ENCODE measurements at regions not wholly inside any gene's neighbourhood (a gene's known extent, or its start where the extent isn't known, plus 50 kb on each side); places are given as distances from the start of the nearest gene placed in this dataset.

- TF ChIP-seq CTCF (IDR thresholded peaks at IDR 0.05; ENCODE audit: low read depth, low read length, missing control alignments): no peak
- no peak overlapping the region for H3K4me3 ChIP-seq (ENCODE audit: low read depth, low read length)
- no peak for DNase-seq (ENCODE audit: low read depth)
Observed at GRCh38 chr13:34671137-34671536, 270.9 kb upstream of the NBEA start.

GRCh38 chr13:34672631-34673030, 269.4 kb upstream of the NBEA start:
- no peak for DNase-seq (ENCODE audit: low read depth)
- no peak for TF ChIP-seq CTCF (IDR thresholded peaks at IDR 0.05; ENCODE audit: low read depth, low read length, missing control alignments)
- H3K4me3 ChIP-seq (ENCODE audit: low read depth, low read length): no peak overlapping the region

GRCh38 chr13:34675626-34676025, 266.4 kb upstream of the NBEA start:
- no peak for DNase-seq (ENCODE audit: low read depth)
- no peak overlapping the region for H3K4me3 ChIP-seq (ENCODE audit: low read depth, low read length)
- TF ChIP-seq CTCF (IDR thresholded peaks at IDR 0.05; ENCODE audit: low read depth, low read length, missing control alignments): no peak

- no peak overlapping the region for H3K4me3 ChIP-seq (ENCODE audit: low read depth, low read length)
- DNase-seq (ENCODE audit: low read depth): no peak
- no peak for TF ChIP-seq CTCF (IDR thresholded peaks at IDR 0.05; ENCODE audit: low read depth, low read length, missing control alignments)
Observed at GRCh38 chr13:34678154-34678553, 263.9 kb upstream of the NBEA start.

GRCh38 chr13:34681405-34681955, 260.6 kb upstream of the NBEA start:
- no peak for TF ChIP-seq CTCF (IDR thresholded peaks at IDR 0.05; ENCODE audit: low read depth, low read length, missing control alignments)
- no peak overlapping the region for H3K4me3 ChIP-seq (ENCODE audit: low read depth, low read length)
- DNase-seq (ENCODE audit: low read depth): no peak

GRCh38 chr13:34695063-34695462, 247.0 kb upstream of the NBEA start:
- no peak overlapping the region for H3K4me3 ChIP-seq (ENCODE audit: low read depth, low read length)
- DNase-seq (ENCODE audit: low read depth): no peak
- no peak for TF ChIP-seq CTCF (IDR thresholded peaks at IDR 0.05; ENCODE audit: low read depth, low read length, missing control alignments)

GRCh38 chr13:34696296-34696695, 245.8 kb upstream of the NBEA start:
- no peak for TF ChIP-seq CTCF (IDR thresholded peaks at IDR 0.05; ENCODE audit: low read depth, low read length, missing control alignments)
- DNase-seq (ENCODE audit: low read depth): no peak
- no peak overlapping the region for H3K4me3 ChIP-seq (ENCODE audit: low read depth, low read length)

Measured in GM12864 (cell line).